HFFc6 (cell line): ENCODE measurements at regions not wholly inside any gene's neighbourhood (a gene's known extent, or its start where the extent isn't known, plus 50 kb on each side); places are given as distances from the start of the nearest gene placed in this dataset.

ENCODE experiments used
- DNase-seq: peaks from one replicate; pipeline ENCODE4 v3.0.0-alpha.2; 2018
- H3K27ac Mint-ChIP-seq: 2 replicates; pipeline ENCODE4 v1.8.0; 2020; ENCODE audit warnings: mild to moderate bottlenecking, mixed read lengths
- H3K27me3 Mint-ChIP-seq: 2 replicates; pipeline ENCODE4 v1.8.0; 2021; ENCODE audit warnings: mild to moderate bottlenecking, moderate library complexity, mixed read lengths; ENCODE audit not compliant: insufficient read depth
- H3K36me3 Mint-ChIP-seq: 2 replicates; pipeline ENCODE4 v1.8.0; 2021; ENCODE audit warnings: low read depth, mixed read lengths
- H3K4me1 Mint-ChIP-seq: 2 replicates; pipeline ENCODE4 v1.8.0; 2020; ENCODE audit warnings: low read depth, mixed read lengths
- H3K4me3 Mint-ChIP-seq: 2 replicates; pipeline ENCODE4 v1.8.0; 2020; ENCODE audit warnings: mild to moderate bottlenecking, moderate library complexity, mixed read lengths
- H3K9me3 Mint-ChIP-seq: 2 replicates; pipeline ENCODE4 v1.8.0; 2020; ENCODE audit warnings: mild to moderate bottlenecking, mixed read lengths
- TF ChIP-seq, protein P1 (sequence below): fragments of 200-600 bp; sonication (generic); IDR thresholded peaks from 2 replicates; pipeline ENCODE4 v1.5.0; 2021; ENCODE audit warnings: antibody characterized with exemption, mild to moderate bottlenecking

DNA sequence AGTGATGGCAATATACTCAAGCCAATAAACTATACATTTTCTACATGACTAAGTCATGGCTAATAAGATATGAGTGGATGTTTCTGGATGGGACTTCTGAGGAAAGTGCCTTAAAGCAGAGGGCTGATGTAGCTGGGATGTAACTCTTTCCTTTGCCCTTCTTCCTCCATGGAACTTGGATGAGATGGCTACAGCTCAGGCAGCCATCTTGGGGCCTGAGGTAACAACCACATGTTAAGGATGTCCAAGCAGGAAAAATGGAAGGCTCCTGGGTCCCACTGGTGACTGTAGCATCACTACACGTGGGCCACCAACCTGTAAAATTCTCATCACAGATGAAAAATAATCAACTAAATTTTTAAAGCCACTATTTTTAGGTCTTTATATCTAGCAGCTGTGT is 54.4 kb upstream of the GRIP1 start:
- Mint-ChIP-seq H3K36me3 (no peaks in the 10 kb centered on the region), H3K4me3 (no peak overlapping the region), H3K27ac (no peak overlapping the region), H3K4me1 (no peaks in the 10 kb centered on the region), H3K9me3 (peaks cover 6% of the 10 kb centered on the region), H3K27me3 (no peaks in the 10 kb centered on the region; the same call in 1 of the 2 replicates)
- DNase-seq = no peak
- TF ChIP-seq, protein P1, sequence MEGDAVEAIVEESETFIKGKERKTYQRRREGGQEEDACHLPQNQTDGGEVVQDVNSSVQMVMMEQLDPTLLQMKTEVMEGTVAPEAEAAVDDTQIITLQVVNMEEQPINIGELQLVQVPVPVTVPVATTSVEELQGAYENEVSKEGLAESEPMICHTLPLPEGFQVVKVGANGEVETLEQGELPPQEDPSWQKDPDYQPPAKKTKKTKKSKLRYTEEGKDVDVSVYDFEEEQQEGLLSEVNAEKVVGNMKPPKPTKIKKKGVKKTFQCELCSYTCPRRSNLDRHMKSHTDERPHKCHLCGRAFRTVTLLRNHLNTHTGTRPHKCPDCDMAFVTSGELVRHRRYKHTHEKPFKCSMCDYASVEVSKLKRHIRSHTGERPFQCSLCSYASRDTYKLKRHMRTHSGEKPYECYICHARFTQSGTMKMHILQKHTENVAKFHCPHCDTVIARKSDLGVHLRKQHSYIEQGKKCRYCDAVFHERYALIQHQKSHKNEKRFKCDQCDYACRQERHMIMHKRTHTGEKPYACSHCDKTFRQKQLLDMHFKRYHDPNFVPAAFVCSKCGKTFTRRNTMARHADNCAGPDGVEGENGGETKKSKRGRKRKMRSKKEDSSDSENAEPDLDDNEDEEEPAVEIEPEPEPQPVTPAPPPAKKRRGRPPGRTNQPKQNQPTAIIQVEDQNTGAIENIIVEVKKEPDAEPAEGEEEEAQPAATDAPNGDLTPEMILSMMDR = no peak

DNA sequence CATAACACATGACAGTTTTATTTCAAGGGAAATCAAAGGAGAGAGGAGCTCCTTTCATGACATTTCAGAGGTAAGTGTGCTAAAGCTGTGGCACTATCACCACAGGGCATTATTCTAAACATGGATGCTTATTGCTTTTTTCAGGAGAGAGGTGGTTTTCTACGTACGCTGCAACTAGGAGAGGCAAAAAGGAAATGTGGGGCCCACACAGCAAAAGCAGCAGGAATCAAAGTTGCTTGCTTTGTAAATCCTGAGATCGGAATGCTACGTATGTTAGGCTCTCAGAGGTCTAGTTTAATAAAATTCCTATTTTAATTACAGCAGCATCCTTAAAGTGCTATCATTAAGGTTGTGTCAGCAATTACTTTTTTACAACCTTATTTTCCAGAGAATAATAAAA is 55.0 kb upstream of the GRIP1 start:
- TF ChIP-seq, protein P1 = no peak
- Mint-ChIP-seq H3K9me3 (peaks cover 6% of the 10 kb centered on the region), H3K27me3 (no peaks in the 10 kb centered on the region; the same call in 1 of the 2 replicates), H3K4me1 (no peaks in the 10 kb centered on the region), H3K4me3 (no peak overlapping the region), H3K27ac (no peak overlapping the region), H3K36me3 (no peaks in the 10 kb centered on the region)
- no peak for DNase-seq

DNA sequence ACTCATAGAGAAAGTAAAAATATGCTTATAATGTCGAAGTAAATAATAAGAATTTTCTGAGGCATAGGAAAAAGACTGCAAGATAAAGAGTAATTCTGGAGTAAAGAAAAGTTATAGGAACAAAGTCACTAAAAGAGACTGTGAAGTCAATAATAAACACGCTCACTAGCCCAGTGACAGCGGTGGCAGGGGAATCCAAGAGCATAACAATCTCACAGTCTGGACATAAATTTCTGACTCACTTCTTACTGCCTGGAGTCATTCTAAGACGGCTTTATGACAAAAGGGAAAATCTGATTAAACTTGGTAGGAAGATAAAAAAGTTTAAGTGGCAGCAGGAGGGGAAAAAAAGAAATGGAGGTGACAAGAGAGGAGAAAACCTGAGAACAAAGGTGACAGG is 56.4 kb upstream of the GRIP1 start:
- H3K27ac Mint-ChIP-seq = no peak overlapping the region
- DNase-seq = no peak

DNA sequence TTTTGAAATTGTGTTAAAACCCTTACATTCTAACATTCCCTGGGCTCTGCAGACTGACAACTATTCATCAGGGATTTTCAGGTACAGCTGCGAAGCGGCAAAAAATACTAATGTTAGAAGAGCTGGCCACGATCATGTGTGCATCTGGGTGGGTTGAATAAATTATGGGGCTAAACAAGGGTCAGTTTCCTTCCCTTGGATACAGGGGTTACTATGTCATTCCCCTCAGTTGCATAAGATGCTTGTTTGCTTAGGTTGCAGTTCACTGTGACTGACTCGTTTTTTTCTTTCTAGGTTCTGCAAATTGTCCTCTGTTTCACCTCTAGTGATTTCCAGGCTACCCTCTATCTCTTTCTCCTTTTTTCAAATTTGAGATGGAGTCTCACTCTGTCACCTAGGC is 58.1 kb upstream of the GRIP1 start:
- H3K36me3 Mint-ChIP-seq = no peaks in the 10 kb centered on the region
- no peak for DNase-seq
- no peak overlapping the region for H3K27ac Mint-ChIP-seq
- H3K27me3 Mint-ChIP-seq = no peaks in the 10 kb centered on the region; the same call in 1 of the 2 replicates
- H3K4me3 Mint-ChIP-seq = no peak overlapping the region
- peaks cover 6% of the 10 kb centered on the region for H3K9me3 Mint-ChIP-seq
- H3K4me1 Mint-ChIP-seq = no peaks in the 10 kb centered on the region
- TF ChIP-seq, protein P1 = no peak

More for the DNA sequence above, 56.4 kb upstream of the GRIP1 start:
- Mint-ChIP-seq H3K9me3 (peaks cover 6% of the 10 kb centered on the region), H3K36me3 (no peaks in the 10 kb centered on the region), H3K4me1 (no peaks in the 10 kb centered on the region), H3K27me3 (no peaks in the 10 kb centered on the region; the same call in 1 of the 2 replicates), H3K4me3 (no peak overlapping the region)
- TF ChIP-seq, protein P1 = no peak

DNA sequence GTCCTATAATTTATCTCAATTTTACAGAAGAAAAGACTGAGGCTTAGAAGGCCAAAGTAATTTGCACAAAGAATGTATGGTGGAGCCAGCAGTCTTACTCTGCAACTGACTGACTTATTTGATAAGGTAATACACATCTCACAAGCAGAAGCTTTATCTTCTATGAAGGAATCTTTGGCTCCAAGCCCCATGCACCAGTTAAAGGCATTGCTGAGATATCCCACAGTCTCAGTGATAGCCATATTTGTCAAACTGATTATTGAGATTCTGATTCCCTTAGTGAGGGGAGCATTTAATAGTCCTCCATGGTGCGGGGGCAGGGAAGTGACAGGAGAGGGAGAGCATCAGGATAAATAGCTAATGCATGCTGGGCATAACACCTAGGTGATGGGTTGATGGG is 60.4 kb upstream of the GRIP1 start:
- TF ChIP-seq, protein P1 = no peak

More for the DNA sequence above, 60.4 kb upstream of the GRIP1 start:
- H3K4me1 Mint-ChIP-seq = no peaks in the 10 kb centered on the region
- H3K9me3 Mint-ChIP-seq = peaks cover 6% of the 10 kb centered on the region
- H3K36me3 Mint-ChIP-seq = no peaks in the 10 kb centered on the region
- H3K4me3 Mint-ChIP-seq = no peak overlapping the region
- H3K27me3 Mint-ChIP-seq = no peaks in the 10 kb centered on the region; the same call in none of the 2 replicates
- no peak for DNase-seq
- H3K27ac Mint-ChIP-seq = no peak overlapping the region
